ACHN (cell line): ENCODE measurements at regions not wholly inside any gene's neighbourhood (a gene's known extent, or its start where the extent isn't known, plus 50 kb on each side); places are given as distances from the start of the nearest gene placed in this dataset.

Experiments used
- DNase-seq: peaks from one replicate; pipeline ENCODE4 v3.0.0-alpha.2; 2015
- in situ Hi-C: cut with HindIII; loops from 2 replicates; pipeline ENCODE4 v1.10.0; 2017; ENCODE audit warnings: low sequenced_read_pairs, low pct_ligation_motif_present, low pct_unique_long_range_greater_than_20kb

- in situ Hi-C loops, result no loop called here
- no peak for DNase-seq
These were observed 55.0 kb upstream of the EGLN3 start for GRCh38 chr14:34005901-34006300.

GRCh38 chr14:34004881-34005280, 54.0 kb upstream of the EGLN3 start:
- DNase-seq, result no peak
- in situ Hi-C loops, result no loop called here

GRCh38 chr14:34003691-34004090, 52.8 kb upstream of the EGLN3 start:
- DNase-seq, result no peak
- in situ Hi-C loops, result no loop called here

- no peak for DNase-seq
These were observed 52.3 kb upstream of the EGLN3 start for GRCh38 chr14:34003082-34003668.

More at GRCh38 chr14:34003082-34003668, 52.3 kb upstream of the EGLN3 start:
- in situ Hi-C loops, result no loop called here
